ENCODE measurements at regions not wholly inside any gene's neighbourhood (a gene's known extent, or its start where the extent isn't known, plus 50 kb on each side); places are given as distances from the start of the nearest gene placed in this dataset.

- H3K9me3 ChIP-seq (ENCODE audit: control insufficient read depth, insufficient read depth, low read depth, low read length), result no peaks in the 10 kb centered on the region
- no peak overlapping the region for H3K9ac ChIP-seq (ENCODE audit: insufficient read depth, low read length)
- TF ChIP-seq EZH2 (IDR thresholded peaks at IDR 0.05; ENCODE audit: low read length, missing control alignments), result no peak
- TF ChIP-seq CTCF (conservative IDR thresholded peaks at IDR 0.05 in 1 of 2, IDR thresholded peaks at IDR 0.05 in 1 of 2; ENCODE audit: low read depth in 1 of 2, low read length in 2 of 2), result no peak
- H3K27me3 ChIP-seq (ENCODE audit: control insufficient read depth, insufficient read depth, low read length), result no peaks in the 10 kb centered on the region
- no peak overlapping the region for H3K4me2 ChIP-seq (ENCODE audit: extremely low read depth, insufficient read depth, low read length)
- no peaks in the 10 kb centered on the region for H3K4me1 ChIP-seq (ENCODE audit: control insufficient read depth, extremely low read depth, insufficient read depth, low read length)
- no peak overlapping the region for H2AFZ ChIP-seq (ENCODE audit: low read length)
- H4K20me1 ChIP-seq (ENCODE audit: control insufficient read depth, extremely low read depth, insufficient read depth, low read length), result no peaks in the 10 kb centered on the region
- DNase-seq (ENCODE audit: low read depth in 2 of 2), result no peak
- H3K79me2 ChIP-seq (ENCODE audit: control insufficient read depth, insufficient read depth, low read length), result no peaks in the 10 kb centered on the region
- no peak overlapping the region for H3K27ac ChIP-seq (ENCODE audit: insufficient read depth, low read length)
- no peak overlapping the region for H3K4me3 ChIP-seq (replicated peaks in 1 of 4; ENCODE audit: control extremely low read depth in 1 of 4, insufficient read depth in 1 of 4, low read depth in 3 of 4, low read length in 4 of 4)
- H3K36me3 ChIP-seq (ENCODE audit: control insufficient read depth, insufficient read depth, low read length), result no peaks in the 10 kb centered on the region
Observed at GRCh38 chr3:159356606-159357005, 554.8 kb downstream of the MFSD1 start.

- Histone ChIP-seq H3K9me3 (ENCODE audit: control insufficient read depth, insufficient read depth, low read depth, low read length) (no peaks in the 10 kb centered on the region), H3K27ac (ENCODE audit: insufficient read depth, low read length) (no peak overlapping the region), H3K9ac (ENCODE audit: insufficient read depth, low read length) (no peak overlapping the region), H3K36me3 (ENCODE audit: control insufficient read depth, insufficient read depth, low read length) (no peaks in the 10 kb centered on the region), H3K4me2 (ENCODE audit: extremely low read depth, insufficient read depth, low read length) (no peak overlapping the region), H4K20me1 (ENCODE audit: control insufficient read depth, extremely low read depth, insufficient read depth, low read length) (no peaks in the 10 kb centered on the region), H3K4me3 (replicated peaks in 1 of 4; ENCODE audit: control extremely low read depth in 1 of 4, insufficient read depth in 1 of 4, low read depth in 3 of 4, low read length in 4 of 4) (no peak overlapping the region), H3K4me1 (ENCODE audit: control insufficient read depth, extremely low read depth, insufficient read depth, low read length) (no peaks in the 10 kb centered on the region), H2AFZ (ENCODE audit: low read length) (no peak overlapping the region), H3K27me3 (ENCODE audit: control insufficient read depth, insufficient read depth, low read length) (no peaks in the 10 kb centered on the region), H3K79me2 (ENCODE audit: control insufficient read depth, insufficient read depth, low read length) (no peaks in the 10 kb centered on the region)
- DNase-seq (ENCODE audit: low read depth in 2 of 2), result no peak
- TF ChIP-seq EZH2 (IDR thresholded peaks at IDR 0.05; ENCODE audit: low read length, missing control alignments) (no peak), CTCF (conservative IDR thresholded peaks at IDR 0.05 in 1 of 2, IDR thresholded peaks at IDR 0.05 in 1 of 2; ENCODE audit: low read depth in 1 of 2, low read length in 2 of 2) (no peak)
Observed at GRCh38 chr3:159364511-159364910, 562.7 kb downstream of the MFSD1 start.

- no peaks in the 10 kb centered on the region for H3K9me3 ChIP-seq (ENCODE audit: control insufficient read depth, insufficient read depth, low read depth, low read length)
- no peak overlapping the region for H3K4me3 ChIP-seq (replicated peaks in 1 of 4; ENCODE audit: control extremely low read depth in 1 of 4, insufficient read depth in 1 of 4, low read depth in 3 of 4, low read length in 4 of 4)
- no peaks in the 10 kb centered on the region for H3K36me3 ChIP-seq (ENCODE audit: control insufficient read depth, insufficient read depth, low read length)
- H3K4me2 ChIP-seq (ENCODE audit: extremely low read depth, insufficient read depth, low read length), result no peak overlapping the region
- H2AFZ ChIP-seq (ENCODE audit: low read length), result no peak overlapping the region
- no peaks in the 10 kb centered on the region for H3K4me1 ChIP-seq (ENCODE audit: control insufficient read depth, extremely low read depth, insufficient read depth, low read length)
- H3K9ac ChIP-seq (ENCODE audit: insufficient read depth, low read length), result no peak overlapping the region
- TF ChIP-seq EZH2 (IDR thresholded peaks at IDR 0.05; ENCODE audit: low read length, missing control alignments) (no peak), CTCF (conservative IDR thresholded peaks at IDR 0.05 in 1 of 2, IDR thresholded peaks at IDR 0.05 in 1 of 2; ENCODE audit: low read depth in 1 of 2, low read length in 2 of 2) (no peak)
- no peaks in the 10 kb centered on the region for H3K27me3 ChIP-seq (ENCODE audit: control insufficient read depth, insufficient read depth, low read length)
- no peak overlapping the region for H3K27ac ChIP-seq (ENCODE audit: insufficient read depth, low read length)
- no peaks in the 10 kb centered on the region for H4K20me1 ChIP-seq (ENCODE audit: control insufficient read depth, extremely low read depth, insufficient read depth, low read length)
- no peak for DNase-seq (ENCODE audit: low read depth in 2 of 2)
- no peaks in the 10 kb centered on the region for H3K79me2 ChIP-seq (ENCODE audit: control insufficient read depth, insufficient read depth, low read length)
Observed at GRCh38 chr3:159366476-159366875, 564.6 kb downstream of the MFSD1 start.
